ENCODE measurements at regions not wholly inside any gene's neighbourhood (a gene's known extent, or its start where the extent isn't known, plus 50 kb on each side); places are given as distances from the start of the nearest gene placed in this dataset.

DNA sequence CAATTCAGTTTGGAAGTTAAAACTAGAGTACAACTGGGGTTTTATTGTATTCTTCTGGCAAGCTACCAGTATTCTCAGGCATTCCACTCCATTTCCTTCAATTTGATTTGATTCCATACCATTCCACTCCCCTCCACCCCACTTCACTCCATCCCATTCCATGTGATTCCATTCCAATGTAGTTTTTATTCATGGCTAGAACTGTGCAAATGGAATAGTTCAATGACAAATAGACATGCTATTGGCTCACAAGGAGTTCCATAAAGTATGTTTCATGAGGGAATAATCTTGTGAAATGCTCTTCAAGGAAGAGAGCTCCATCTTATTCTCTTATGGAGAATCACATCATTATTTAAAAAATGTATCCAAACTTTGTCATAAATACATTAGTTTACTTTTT lies 285.0 kb upstream of the BMP2 start:
- no peak overlapping the region for H3K4me3 Mint-ChIP-seq (ENCODE audit: unreplicated experiment)
- no peak for DNase-seq (ENCODE audit: unreplicated experiment)
- intact Hi-C loops (cut with micrococcal nuclease) = no loop called here
- H3K36me3 Mint-ChIP-seq (ENCODE audit: insufficient read depth, unreplicated experiment) = no peaks in the 10 kb centered on the region
- H3K9me3 Mint-ChIP-seq (ENCODE audit: unreplicated experiment) = no peaks in the 10 kb centered on the region
- POLR2A ChIA-PET = interaction anchor here (0.6 to 1.4 kb wide), 3 partner anchors 9 to 130 kb away, joined by 3 read pairs; no protein-coding TSS in a partner anchor
- TF ChIP-seq CTCF (IDR thresholded peaks at IDR 0.05; ENCODE audit: unreplicated experiment) = no peak
- CTCF ChIA-PET = interaction anchor here (0.5 to 0.8 kb wide), 5 partner anchors 15 to 1666 kb away, joined by 3 to 6 read pairs (median 4); no protein-coding TSS in a partner anchor
- H3K27ac Mint-ChIP-seq (ENCODE audit: low read depth, unreplicated experiment) = no peak overlapping the region
- H3K27me3 Mint-ChIP-seq (ENCODE audit: insufficient read depth, unreplicated experiment) = no peaks in the 10 kb centered on the region
- no TSS peak for BruUV-seq (replicated peaks)
- no peaks in the 10 kb centered on the region for H3K4me1 Mint-ChIP-seq (ENCODE audit: insufficient read depth, unreplicated experiment)

DNA sequence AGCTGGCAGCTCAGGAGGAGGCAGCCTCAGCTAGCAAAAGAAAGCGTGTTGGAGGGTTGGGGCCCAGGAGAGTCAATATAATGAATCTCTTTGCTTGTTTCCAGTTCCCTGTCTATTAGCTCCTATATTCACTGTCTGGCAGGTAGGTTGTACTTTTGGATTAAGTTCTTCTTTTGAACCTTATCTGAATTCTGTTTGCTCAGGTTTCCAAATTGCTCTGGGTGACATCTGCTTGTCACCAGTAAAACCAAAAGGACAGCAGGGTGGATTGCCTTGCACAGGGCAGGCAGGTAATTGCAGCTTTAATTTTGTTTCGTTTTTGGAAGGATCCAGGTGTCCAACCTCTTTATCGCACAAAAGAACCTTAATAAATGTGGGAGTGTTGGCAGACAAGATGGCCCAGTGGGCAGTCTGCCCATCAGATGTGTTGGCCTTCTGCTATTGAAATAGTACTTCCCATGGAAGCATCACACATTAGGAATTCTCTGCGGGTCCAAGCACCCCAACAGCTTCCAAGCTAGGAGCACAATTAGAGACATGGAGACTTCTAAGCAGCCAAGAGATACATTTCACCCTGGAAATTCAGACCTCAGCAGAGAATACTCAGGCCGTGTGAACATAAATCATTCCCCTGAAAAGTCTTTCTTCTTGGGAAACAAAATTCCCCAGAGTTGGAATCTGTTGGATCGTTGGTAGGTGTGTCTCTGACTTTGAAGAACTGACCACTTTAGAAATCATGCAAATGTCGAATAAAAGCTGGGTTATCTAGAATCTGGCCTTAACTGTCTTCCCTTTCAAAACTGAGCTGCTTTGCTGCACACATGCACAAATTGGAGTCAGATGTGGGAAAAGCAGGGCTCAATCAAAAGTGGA lies 286.9 kb upstream of the BMP2 start:
- H3K4me3 Mint-ChIP-seq (ENCODE audit: unreplicated experiment) = no peak overlapping the region
- H3K36me3 Mint-ChIP-seq (ENCODE audit: insufficient read depth, unreplicated experiment) = no peaks in the 10 kb centered on the region
- ChIA-PET CTCF (no interaction called here), POLR2A (interaction anchor here (0.6 to 1.3 kb wide), 2 partner anchors 8 to 30 kb away, joined by 3 read pairs; no protein-coding TSS in a partner anchor)
- BruUV-seq (replicated peaks) = no TSS peak
- intact Hi-C loops (cut with micrococcal nuclease) = no loop called here
- no peaks in the 10 kb centered on the region for H3K27me3 Mint-ChIP-seq (ENCODE audit: insufficient read depth, unreplicated experiment)
- no peaks in the 10 kb centered on the region for H3K9me3 Mint-ChIP-seq (ENCODE audit: unreplicated experiment)
- H3K4me1 Mint-ChIP-seq (ENCODE audit: insufficient read depth, unreplicated experiment) = no peaks in the 10 kb centered on the region
- no peak overlapping the region for H3K27ac Mint-ChIP-seq (ENCODE audit: low read depth, unreplicated experiment)
- no peak for DNase-seq (ENCODE audit: unreplicated experiment)
- no peak for TF ChIP-seq CTCF (IDR thresholded peaks at IDR 0.05; ENCODE audit: unreplicated experiment)

- ChIA-PET POLR2A (interaction anchor here (0.7 to 1.8 kb wide), 12 partner anchors 9 to 89 kb away, joined by 3 to 9 read pairs (median 4); no protein-coding TSS in a partner anchor), CTCF (interaction anchor here (0.6 to 1.4 kb wide), 8 partner anchors 10 to 689 kb away, joined by 3 to 5 read pairs (median 3); no protein-coding TSS in a partner anchor)
- H3K9me3 Mint-ChIP-seq (ENCODE audit: unreplicated experiment) = no peaks in the 10 kb centered on the region
- H3K27ac Mint-ChIP-seq (ENCODE audit: low read depth, unreplicated experiment) = no peak overlapping the region
- intact Hi-C loops (cut with micrococcal nuclease) = loop anchor here (5.0 kb wide), 1 partner anchor 94 kb away; no protein-coding TSS in a partner anchor
- H3K27me3 Mint-ChIP-seq (ENCODE audit: insufficient read depth, unreplicated experiment) = no peaks in the 10 kb centered on the region
- peak; percentile 86 for DNase-seq (ENCODE audit: unreplicated experiment)
- H3K4me1 Mint-ChIP-seq (ENCODE audit: insufficient read depth, unreplicated experiment) = peaks cover 13% of the 10 kb centered on the region
- no peaks in the 10 kb centered on the region for H3K36me3 Mint-ChIP-seq (ENCODE audit: insufficient read depth, unreplicated experiment)
- no peak for TF ChIP-seq CTCF (IDR thresholded peaks at IDR 0.05; ENCODE audit: unreplicated experiment)
- no peak overlapping the region for H3K4me3 Mint-ChIP-seq (ENCODE audit: unreplicated experiment)
- no TSS peak for BruUV-seq (replicated peaks)
Measured at GRCh38 chr20:6473197-6473596, 294.3 kb upstream of the BMP2 start.

GRCh38 chr20:6471871-6472270 lies 295.6 kb upstream of the BMP2 start:
- ChIA-PET POLR2A (interaction anchor here (1.1 to 1.3 kb wide), 2 partner anchors 9 to 82 kb away, joined by 3 read pairs; no protein-coding TSS in a partner anchor), CTCF (interaction anchor here (1.2 kb wide), 1 partner anchor 690 kb away, joined by 3 read pairs; no protein-coding TSS in a partner anchor)
- H3K36me3 Mint-ChIP-seq (ENCODE audit: insufficient read depth, unreplicated experiment) = no peaks in the 10 kb centered on the region
- BruUV-seq (replicated peaks) = no TSS peak
- no peak overlapping the region for H3K4me3 Mint-ChIP-seq (ENCODE audit: unreplicated experiment)
- intact Hi-C loops (cut with micrococcal nuclease) = loop anchor here (5.0 kb wide), 1 partner anchor 95 kb away; no protein-coding TSS in a partner anchor
- no peak overlapping the region for H3K27ac Mint-ChIP-seq (ENCODE audit: low read depth, unreplicated experiment)
- TF ChIP-seq CTCF (IDR thresholded peaks at IDR 0.05; ENCODE audit: unreplicated experiment) = no peak
- H3K9me3 Mint-ChIP-seq (ENCODE audit: unreplicated experiment) = no peaks in the 10 kb centered on the region
- peaks cover 13% of the 10 kb centered on the region for H3K4me1 Mint-ChIP-seq (ENCODE audit: insufficient read depth, unreplicated experiment)
- no peak for DNase-seq (ENCODE audit: unreplicated experiment)
- H3K27me3 Mint-ChIP-seq (ENCODE audit: insufficient read depth, unreplicated experiment) = no peaks in the 10 kb centered on the region
